C4-2B (cell line): ENCODE measurements at regions not wholly inside any gene's neighbourhood (a gene's known extent, or its start where the extent isn't known, plus 50 kb on each side); places are given as distances from the start of the nearest gene placed in this dataset.

Experiments used
- H3K27ac ChIP-seq: fragments of 450-650 bp; 2 replicates; pipeline ENCODE4 v1.5.1; 2017
- CTCF ChIP-seq: fragments of 450-650 bp; conservative IDR thresholded peaks from 2 replicates; pipeline ENCODE4 v1.5.1; 2017; ENCODE audit warnings: mild to moderate bottlenecking
- ZFX ChIP-seq: fragments of 450-650 bp; IDR thresholded peaks from 2 replicates; pipeline ENCODE4 v1.6.1; 2017

DNA sequence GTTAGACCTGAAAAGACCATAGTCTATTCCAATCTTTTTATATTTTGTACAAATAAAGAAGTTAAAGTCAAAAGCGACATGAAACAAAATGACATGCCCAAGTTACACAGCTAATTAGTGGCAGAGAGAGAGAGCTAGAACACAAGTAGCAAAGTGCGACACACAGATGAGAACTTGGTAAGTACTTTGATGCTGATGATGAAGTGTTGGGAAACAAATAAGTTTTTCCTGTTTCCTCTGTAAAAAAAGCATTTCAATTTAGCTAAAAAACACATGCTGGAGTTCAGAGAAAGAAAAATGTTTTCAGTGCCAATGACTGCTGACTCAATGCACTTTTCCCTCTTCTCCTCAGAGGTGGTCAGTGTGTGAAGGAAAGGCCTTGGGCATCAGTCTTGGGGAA is 226.9 kb downstream of the PAX3 start:
- TF ChIP-seq CTCF: no peak
- no peak for TF ChIP-seq ZFX
- no peak overlapping the region for H3K27ac ChIP-seq

- TF ChIP-seq CTCF (no peak), ZFX (no peak)
Observed at GRCh38 chr2:222064286-222064685, 234.5 kb downstream of the PAX3 start.

GRCh38 chr2:222058819-222059445 is 239.9 kb downstream of the PAX3 start:
- no peak overlapping the region for H3K27ac ChIP-seq
- TF ChIP-seq ZFX: no peak
- no peak for TF ChIP-seq CTCF

More at GRCh38 chr2:222064286-222064685, 234.5 kb downstream of the PAX3 start:
- no peak overlapping the region for H3K27ac ChIP-seq

- TF ChIP-seq CTCF: peak; percentile 75
- no peak for TF ChIP-seq ZFX
Observed at GRCh38 chr2:222057347-222058073, 241.3 kb downstream of the PAX3 start.

GRCh38 chr2:222055328-222055727 is 243.5 kb downstream of the PAX3 start:
- no peak for TF ChIP-seq CTCF
- H3K27ac ChIP-seq: no peak overlapping the region

More at GRCh38 chr2:222057347-222058073, 241.3 kb downstream of the PAX3 start:
- no peak overlapping the region for H3K27ac ChIP-seq

- TF ChIP-seq CTCF (no peak), ZFX (no peak)
- no peak overlapping the region for H3K27ac ChIP-seq
Observed at GRCh38 chr2:222054813-222055212, 244.0 kb downstream of the PAX3 start.

- TF ChIP-seq ZFX: no peak
- TF ChIP-seq CTCF: peak; percentile 35
- no peak overlapping the region for H3K27ac ChIP-seq
Observed at GRCh38 chr2:222052934-222053367, 245.8 kb downstream of the PAX3 start.
